ENCODE measurements at regions not wholly inside any gene's neighbourhood (a gene's known extent, or its start where the extent isn't known, plus 50 kb on each side); places are given as distances from the start of the nearest gene placed in this dataset.

DNA sequence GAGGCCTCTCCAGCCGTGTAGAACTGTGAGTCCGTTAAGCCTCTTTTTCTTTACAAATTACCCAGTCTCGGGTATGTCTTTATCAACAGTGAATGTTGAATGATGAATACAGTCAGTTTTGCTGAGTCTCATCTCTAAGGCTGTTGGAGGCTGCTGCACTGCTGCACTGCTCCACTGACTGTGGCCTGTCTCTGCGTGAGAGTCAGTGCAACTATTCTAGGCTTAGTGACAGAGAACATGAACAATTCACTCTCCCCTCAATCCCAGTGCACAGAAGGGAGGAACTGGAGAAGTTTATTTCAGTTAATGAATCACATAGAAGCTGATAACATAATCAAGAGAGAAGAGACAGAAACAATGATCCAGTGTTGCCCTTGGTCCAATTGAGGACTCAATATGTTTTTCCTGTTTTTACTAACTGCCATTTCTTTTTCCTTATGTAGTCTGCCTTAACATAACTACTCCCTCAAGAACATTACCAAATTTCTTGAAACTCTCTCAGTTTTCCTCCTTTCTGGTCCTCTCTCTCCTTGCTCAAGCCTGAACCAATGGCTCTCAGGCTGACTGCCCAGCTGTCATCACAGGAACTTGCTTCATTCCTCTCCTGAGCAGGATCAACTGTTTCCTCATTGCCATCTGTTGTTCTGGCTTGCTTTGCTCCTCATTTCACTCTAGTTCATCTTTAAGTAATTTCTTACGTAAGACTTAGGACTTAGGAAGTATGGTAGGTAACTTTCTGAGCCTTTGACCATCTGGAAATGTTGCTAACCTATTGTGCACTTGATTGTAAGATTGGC lies 483.2 kb downstream of the METTL4 start:
- no peak for TF ChIP-seq POLR2AphosphoS5 (IDR thresholded peaks at IDR 0.05; ENCODE audit: low read depth, low read length)
- no peak for TF ChIP-seq POLR2A (IDR thresholded peaks at IDR 0.05; ENCODE audit: low read depth, low read length)
- no peak for TF ChIP-seq TAF1 (IDR thresholded peaks at IDR 0.05; ENCODE audit: low read depth, low read length)
- TF ChIP-seq SPI1 (IDR thresholded peaks at IDR 0.05; ENCODE audit: low read depth, low read length): no peak
- no peak for TF ChIP-seq PAX5 (IDR thresholded peaks at IDR 0.05; ENCODE audit: insufficient read depth, low read length, severe bottlenecking)

All from GM12891 (cell line).